ENCODE measurements at regions not wholly inside any gene's neighbourhood (a gene's known extent, or its start where the extent isn't known, plus 50 kb on each side); places are given as distances from the start of the nearest gene placed in this dataset.

DNA sequence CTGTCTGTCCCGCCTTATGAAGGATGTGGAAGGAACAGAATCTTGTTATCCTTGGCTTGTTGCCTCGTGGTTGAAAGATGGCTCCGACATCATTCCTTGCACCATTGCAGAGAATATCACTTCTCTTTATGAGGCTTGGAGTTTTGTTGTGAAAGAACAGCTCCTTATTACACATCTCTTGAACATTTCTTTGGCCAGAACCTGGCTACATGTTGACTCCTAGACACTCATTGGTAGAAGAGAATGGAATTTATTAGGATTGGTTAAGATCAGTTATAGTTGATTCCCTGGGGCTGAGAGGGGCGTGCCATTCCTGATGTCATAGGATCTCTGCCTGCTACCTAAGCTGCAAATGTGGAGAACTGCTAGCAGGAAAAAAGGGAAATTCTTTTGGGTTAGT lies 180.5 kb upstream of the CTBP2 start:
- Histone ChIP-seq H3K4me1 (peaks cover 0 to 6% (median 6%) of the 10 kb centered on the region in 3 donors), H3K27me3 (no peaks in the 10 kb centered on the region), H3K4me3 (no peak overlapping the region), H3K9me3 (no peaks in the 10 kb centered on the region), H3K36me3 (no peaks in the 10 kb centered on the region), H3K27ac (no peak overlapping the region)
- FAIRE-seq (no peak), ATAC-seq (no peak), DNase-seq (no peak)
- TF ChIP-seq, protein P1, sequence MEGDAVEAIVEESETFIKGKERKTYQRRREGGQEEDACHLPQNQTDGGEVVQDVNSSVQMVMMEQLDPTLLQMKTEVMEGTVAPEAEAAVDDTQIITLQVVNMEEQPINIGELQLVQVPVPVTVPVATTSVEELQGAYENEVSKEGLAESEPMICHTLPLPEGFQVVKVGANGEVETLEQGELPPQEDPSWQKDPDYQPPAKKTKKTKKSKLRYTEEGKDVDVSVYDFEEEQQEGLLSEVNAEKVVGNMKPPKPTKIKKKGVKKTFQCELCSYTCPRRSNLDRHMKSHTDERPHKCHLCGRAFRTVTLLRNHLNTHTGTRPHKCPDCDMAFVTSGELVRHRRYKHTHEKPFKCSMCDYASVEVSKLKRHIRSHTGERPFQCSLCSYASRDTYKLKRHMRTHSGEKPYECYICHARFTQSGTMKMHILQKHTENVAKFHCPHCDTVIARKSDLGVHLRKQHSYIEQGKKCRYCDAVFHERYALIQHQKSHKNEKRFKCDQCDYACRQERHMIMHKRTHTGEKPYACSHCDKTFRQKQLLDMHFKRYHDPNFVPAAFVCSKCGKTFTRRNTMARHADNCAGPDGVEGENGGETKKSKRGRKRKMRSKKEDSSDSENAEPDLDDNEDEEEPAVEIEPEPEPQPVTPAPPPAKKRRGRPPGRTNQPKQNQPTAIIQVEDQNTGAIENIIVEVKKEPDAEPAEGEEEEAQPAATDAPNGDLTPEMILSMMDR (IDR thresholded peaks at IDR 0.05) = no peak
- intact Hi-C loops (cut with DNase I) = no loop called here
- 78 to 87% methylated on average over 4 of the region's 4 CpGs for WGBS, 2 donors

DNA sequence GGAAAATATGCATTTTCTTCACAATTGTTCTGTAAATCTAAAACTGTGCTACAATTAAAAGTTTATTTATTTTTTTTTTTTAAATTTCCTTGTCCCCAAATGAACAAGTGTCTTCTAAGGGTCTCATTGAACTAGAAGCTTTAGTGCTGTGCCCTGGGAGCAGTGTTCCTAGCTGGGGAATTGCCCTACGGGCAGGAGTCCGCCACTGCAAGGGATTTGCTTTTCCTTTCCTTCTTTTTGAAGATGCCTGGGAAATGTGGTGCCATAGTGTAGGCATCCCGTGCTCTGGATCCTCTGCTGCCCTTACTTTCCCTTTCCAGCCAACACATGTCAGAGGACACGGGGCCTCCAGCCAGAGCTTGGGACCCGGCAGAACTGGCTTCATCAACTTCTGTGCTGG lies 177.1 kb upstream of the CTBP2 start:
- Histone ChIP-seq H3K27me3 (no peaks in the 10 kb centered on the region), H3K9me3 (no peaks in the 10 kb centered on the region), H3K4me1 (no peaks in the 10 kb centered on the region), H3K27ac (no peak overlapping the region), H3K4me3 (no peak overlapping the region), H3K36me3 (no peaks in the 10 kb centered on the region)
- intact Hi-C loops (cut with DNase I) = no loop called here
- no peak for DNase-seq
- TF ChIP-seq, protein P1 (IDR thresholded peaks at IDR 0.05) = no peak
- FAIRE-seq = no peak
- 79 to 88% methylated on average over 5 of the region's 5 CpGs for WGBS, 2 donors
- no peak for ATAC-seq

DNA sequence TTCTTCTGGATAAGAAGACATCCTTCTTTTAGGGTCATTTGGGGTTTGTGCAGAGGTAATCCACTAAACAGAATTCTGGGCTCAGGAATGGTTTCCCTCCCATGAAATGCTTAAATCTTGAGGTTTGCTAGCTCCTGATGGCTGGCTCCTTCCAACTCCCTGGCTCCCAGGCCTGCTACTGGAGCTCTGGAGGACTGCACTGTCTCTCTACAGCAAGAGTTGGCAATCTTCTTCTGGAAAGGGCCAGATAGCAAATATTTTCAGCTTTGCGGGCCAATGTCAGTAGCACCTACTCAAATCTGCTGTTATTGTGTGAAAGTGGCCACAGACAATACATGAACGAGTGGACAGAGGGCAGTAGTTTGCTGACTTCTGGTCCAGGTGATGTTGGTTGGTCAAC lies 174.2 kb upstream of the CTBP2 start:
- H3K9me3 ChIP-seq = no peaks in the 10 kb centered on the region
- no peaks in the 10 kb centered on the region for H3K27me3 ChIP-seq
- intact Hi-C loops (cut with DNase I) = no loop called here
- no peak for DNase-seq
- ATAC-seq = no peak
- H3K4me1 ChIP-seq = no peaks in the 10 kb centered on the region
- no peak overlapping the region for H3K4me3 ChIP-seq
- TF ChIP-seq, protein P1 (IDR thresholded peaks at IDR 0.05) = no peak
- no peaks in the 10 kb centered on the region for H3K36me3 ChIP-seq
- no peak overlapping the region for H3K27ac ChIP-seq
- WGBS, 2 donors = 82 to 93% methylated on average over 2 of the region's 2 CpGs
- no peak for FAIRE-seq

DNA sequence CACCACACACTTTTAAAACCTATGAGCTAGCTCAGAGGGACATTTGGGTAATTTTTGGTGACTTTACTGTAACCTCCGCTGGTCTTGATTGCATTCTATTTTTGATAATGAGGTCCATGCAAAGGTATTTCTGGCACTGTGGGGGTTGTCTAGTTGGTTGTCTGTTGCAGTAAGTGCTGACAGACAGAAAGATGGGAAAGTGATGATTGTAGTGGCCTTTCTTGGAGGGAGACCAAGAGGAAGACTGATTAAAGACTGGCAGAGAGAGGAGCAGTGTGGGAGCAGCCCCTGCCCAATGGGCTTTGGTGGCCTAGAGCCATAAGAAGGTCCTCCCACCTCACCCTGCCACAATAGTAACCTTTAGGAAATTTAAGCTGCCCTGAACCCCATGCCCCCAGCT lies 173.4 kb upstream of the CTBP2 start:
- no peak overlapping the region for H3K27ac ChIP-seq
- H3K27me3 ChIP-seq = no peaks in the 10 kb centered on the region
- no peaks in the 10 kb centered on the region for H3K9me3 ChIP-seq
- intact Hi-C loops (cut with DNase I) = no loop called here
- H3K4me3 ChIP-seq = no peak overlapping the region
- no peak for ATAC-seq
- no peaks in the 10 kb centered on the region for H3K4me1 ChIP-seq
- FAIRE-seq = no peak
- WGBS, 2 donors = 78 to 85% methylated on average over 1 of the region's 1 CpG
- no peaks in the 10 kb centered on the region for H3K36me3 ChIP-seq
- DNase-seq = no peak
- TF ChIP-seq, protein P1 (IDR thresholded peaks at IDR 0.05) = no peak

DNA sequence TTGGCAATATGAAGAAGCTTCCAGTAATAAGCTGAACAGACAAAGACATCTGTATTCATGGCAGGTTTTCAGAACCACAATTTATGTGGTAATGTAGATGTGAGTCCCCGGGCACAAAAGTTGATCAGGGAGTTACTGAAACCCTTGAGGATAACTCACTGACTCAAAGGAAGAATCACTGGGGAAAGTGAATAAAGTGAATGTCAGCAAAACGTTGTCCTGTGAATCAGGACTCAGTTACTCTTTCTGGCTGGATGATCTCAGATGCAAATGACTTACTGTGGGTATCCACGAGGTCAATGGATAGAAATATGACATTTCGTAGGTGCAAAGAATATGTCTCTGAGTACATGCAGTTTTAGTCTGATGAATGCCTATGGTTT lies 172.8 kb upstream of the CTBP2 start:
- FAIRE-seq = no peak
- Histone ChIP-seq H3K4me3 (no peak overlapping the region), H3K4me1 (no peaks in the 10 kb centered on the region), H3K27me3 (no peaks in the 10 kb centered on the region), H3K27ac (no peak overlapping the region), H3K9me3 (no peaks in the 10 kb centered on the region), H3K36me3 (no peaks in the 10 kb centered on the region)
- WGBS, 2 donors = 57 to 74% methylated on average over 4 of the region's 4 CpGs
- no peak for DNase-seq
- intact Hi-C loops (cut with DNase I) = no loop called here
- ATAC-seq = no peak
- TF ChIP-seq, protein P1 (IDR thresholded peaks at IDR 0.05) = no peak

Data from pancreas (tissue), 10 donors.